ENCODE measurements at regions not wholly inside any gene's neighbourhood (a gene's known extent, or its start where the extent isn't known, plus 50 kb on each side); places are given as distances from the start of the nearest gene placed in this dataset.
"Not testable (repeated sequence)": the region's sequence is repeated elsewhere in the genome, so short reads cannot be mapped to it uniquely, and the experiment has no call there.

- DNase-seq (ENCODE audit: low read depth, low spot score) = no peak
- no peaks in the 10 kb centered on the region for H3K27me3 ChIP-seq (ENCODE audit: control insufficient read depth, insufficient read depth, low read length)
- ChIA-PET POLR2A (no interaction called here), CTCF (no interaction called here)
- H3K27ac ChIP-seq (ENCODE audit: low read depth, low read length) = no peak overlapping the region
- no peak overlapping the region for H3K4me3 ChIP-seq (ENCODE audit: low read depth, low read length)
- no peaks in the 10 kb centered on the region for H3K9me3 ChIP-seq (ENCODE audit: control insufficient read depth, insufficient read depth, low read length)
- TF ChIP-seq, protein P1, sequence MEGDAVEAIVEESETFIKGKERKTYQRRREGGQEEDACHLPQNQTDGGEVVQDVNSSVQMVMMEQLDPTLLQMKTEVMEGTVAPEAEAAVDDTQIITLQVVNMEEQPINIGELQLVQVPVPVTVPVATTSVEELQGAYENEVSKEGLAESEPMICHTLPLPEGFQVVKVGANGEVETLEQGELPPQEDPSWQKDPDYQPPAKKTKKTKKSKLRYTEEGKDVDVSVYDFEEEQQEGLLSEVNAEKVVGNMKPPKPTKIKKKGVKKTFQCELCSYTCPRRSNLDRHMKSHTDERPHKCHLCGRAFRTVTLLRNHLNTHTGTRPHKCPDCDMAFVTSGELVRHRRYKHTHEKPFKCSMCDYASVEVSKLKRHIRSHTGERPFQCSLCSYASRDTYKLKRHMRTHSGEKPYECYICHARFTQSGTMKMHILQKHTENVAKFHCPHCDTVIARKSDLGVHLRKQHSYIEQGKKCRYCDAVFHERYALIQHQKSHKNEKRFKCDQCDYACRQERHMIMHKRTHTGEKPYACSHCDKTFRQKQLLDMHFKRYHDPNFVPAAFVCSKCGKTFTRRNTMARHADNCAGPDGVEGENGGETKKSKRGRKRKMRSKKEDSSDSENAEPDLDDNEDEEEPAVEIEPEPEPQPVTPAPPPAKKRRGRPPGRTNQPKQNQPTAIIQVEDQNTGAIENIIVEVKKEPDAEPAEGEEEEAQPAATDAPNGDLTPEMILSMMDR (IDR thresholded peaks at IDR 0.05; ENCODE audit: low read depth, low read length) = no peak
Measured at GRCh38 chr13:63457186-63457585, 2041.5 kb upstream of the PCDH20 start.

DNA sequence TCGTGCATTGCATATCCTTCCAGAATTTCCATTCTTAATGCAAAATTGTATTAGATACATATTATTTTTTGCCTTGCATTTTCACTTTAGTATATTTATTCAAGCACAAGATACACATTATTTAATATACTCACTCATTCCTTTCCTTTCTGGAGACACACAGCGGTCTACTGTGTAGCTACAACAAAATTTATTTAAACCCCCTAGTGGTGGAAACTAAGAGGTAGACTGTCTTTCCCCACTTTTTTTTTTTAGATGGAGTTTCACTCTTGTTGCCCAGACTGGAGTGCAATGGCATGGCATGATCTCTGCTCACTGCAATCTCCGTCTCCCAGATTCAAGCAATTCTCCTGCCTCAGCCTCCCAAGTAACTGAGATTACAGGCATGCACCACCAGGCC is 2040.3 kb upstream of the PCDH20 start:
- Histone ChIP-seq H3K4me3 (ENCODE audit: low read depth, low read length) (no peak overlapping the region), H3K27ac (ENCODE audit: low read depth, low read length) (no peak overlapping the region), H3K9me3 (ENCODE audit: control insufficient read depth, insufficient read depth, low read length) (no peaks in the 10 kb centered on the region), H3K27me3 (ENCODE audit: control insufficient read depth, insufficient read depth, low read length) (no peaks in the 10 kb centered on the region)
- TF ChIP-seq, protein P1 (IDR thresholded peaks at IDR 0.05; ENCODE audit: low read depth, low read length) = peak; percentile 19; the same call in 1 of the 2 replicates
- POLR2A ChIA-PET = no interaction called here
- DNase-seq (ENCODE audit: low read depth, low spot score) = no peak
- CTCF ChIA-PET = interaction anchor here (0.7 kb wide), 1 partner anchor 18 kb away, joined by 3 read pairs; no protein-coding TSS in a partner anchor

DNA sequence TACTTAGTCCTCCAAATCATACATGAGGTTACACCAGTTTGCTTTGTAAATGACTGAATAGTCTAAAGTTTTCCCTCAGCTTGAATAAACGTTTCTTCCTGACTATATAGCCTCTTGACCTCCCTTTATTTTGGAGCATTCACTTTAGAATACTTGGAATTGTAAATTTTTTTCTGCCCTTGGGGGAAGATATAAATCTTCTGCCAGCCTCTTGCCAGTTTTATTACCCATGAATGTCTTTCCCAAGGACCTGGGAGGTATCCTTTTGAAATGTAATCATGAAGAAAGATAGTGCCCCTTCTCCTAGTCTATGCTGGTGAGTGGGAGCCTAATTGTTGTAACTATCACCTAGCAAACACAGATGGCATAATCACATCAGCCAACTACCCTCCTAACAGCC is 2033.9 kb upstream of the PCDH20 start:
- CTCF ChIA-PET = interaction anchor here (0.7 kb wide), 1 partner anchor 188 kb away, joined by 3 read pairs; no protein-coding TSS in a partner anchor

GRCh38 chr13:63448692-63449091 is 2033.0 kb upstream of the PCDH20 start:
- Histone ChIP-seq H3K27me3 (ENCODE audit: control insufficient read depth, insufficient read depth, low read length) (no peaks in the 10 kb centered on the region), H3K9me3 (ENCODE audit: control insufficient read depth, insufficient read depth, low read length) (no peaks in the 10 kb centered on the region), H3K27ac (ENCODE audit: low read depth, low read length) (no peak overlapping the region), H3K4me3 (ENCODE audit: low read depth, low read length) (no peak overlapping the region)
- ChIA-PET CTCF (no interaction called here), POLR2A (no interaction called here)
- DNase-seq (ENCODE audit: low read depth, low spot score) = no peak
- TF ChIP-seq, protein P1 (IDR thresholded peaks at IDR 0.05; ENCODE audit: low read depth, low read length) = no peak

More for the DNA sequence above, 2033.9 kb upstream of the PCDH20 start:
- TF ChIP-seq, protein P1 (IDR thresholded peaks at IDR 0.05; ENCODE audit: low read depth, low read length) = no peak
- Histone ChIP-seq H3K27ac (ENCODE audit: low read depth, low read length) (no peak overlapping the region), H3K4me3 (ENCODE audit: low read depth, low read length) (no peak overlapping the region), H3K9me3 (ENCODE audit: control insufficient read depth, insufficient read depth, low read length) (no peaks in the 10 kb centered on the region), H3K27me3 (ENCODE audit: control insufficient read depth, insufficient read depth, low read length) (no peaks in the 10 kb centered on the region)
- DNase-seq (ENCODE audit: low read depth, low spot score) = no peak
- POLR2A ChIA-PET = no interaction called here

- H3K4me3 ChIP-seq (ENCODE audit: low read depth, low read length) = no peak overlapping the region
- ChIA-PET CTCF (no interaction called here), POLR2A (no interaction called here)
- no peak overlapping the region for H3K27ac ChIP-seq (ENCODE audit: low read depth, low read length)
- H3K27me3 ChIP-seq (ENCODE audit: control insufficient read depth, insufficient read depth, low read length) = no peaks in the 10 kb centered on the region
- TF ChIP-seq, protein P1 (IDR thresholded peaks at IDR 0.05; ENCODE audit: low read depth, low read length) = no peak
- DNase-seq (ENCODE audit: low read depth, low spot score) = no peak
- no peaks in the 10 kb centered on the region for H3K9me3 ChIP-seq (ENCODE audit: control insufficient read depth, insufficient read depth, low read length)
Measured at GRCh38 chr13:63446329-63446728, 2030.7 kb upstream of the PCDH20 start.

- POLR2A ChIA-PET; H3K27me3 ChIP-seq (ENCODE audit: control insufficient read depth, insufficient read depth, low read length); CTCF ChIA-PET; H3K9me3 ChIP-seq (ENCODE audit: control insufficient read depth, insufficient read depth, low read length); DNase-seq (ENCODE audit: low read depth, low spot score); H3K4me3 ChIP-seq (ENCODE audit: low read depth, low read length); H3K27ac ChIP-seq (ENCODE audit: low read depth, low read length): not testable (repeated sequence)
Measured at GRCh38 chr13:63444225-63444624, 2028.6 kb upstream of the PCDH20 start.

Measured in AG04450 (cell line).